Panc1 (cell line): ENCODE measurements at regions not wholly inside any gene's neighbourhood (a gene's known extent, or its start where the extent isn't known, plus 50 kb on each side); places are given as distances from the start of the nearest gene placed in this dataset.
"Not testable (repeated sequence)": the region's sequence is repeated elsewhere in the genome, so short reads cannot be mapped to it uniquely, and the experiment has no call there.

ENCODE experiments used
- ATAC-seq: fragments of 200-7000 bp; cut with Tn5 transposase; 2 replicates; pipeline ENCODE4 v1.9.1; 2020; ENCODE audit warnings: mild to moderate bottlenecking, moderate library complexity
- BruUV-seq: library from RNA; stranded (reverse); fragments of 400-500 nt; replicated peaks from 2 replicates; lab custom pipeline; 2021; lab: Mats Ljungman, UMichigan
- CTCF ChIA-PET: fragments of 300-600 bp; sonication (Branson Sonifier 250); formaldehyde crosslinking; loops from one replicate; lab custom pipeline; 2022; ENCODE audit warnings: antibody characterized with exemption; lab: Charles Lee
- POLR2A ChIA-PET: fragments of 300-600 bp; sonication (Branson Sonifier 250); formaldehyde crosslinking; loops from one replicate; lab custom pipeline; 2022; ENCODE audit warnings: antibody characterized with exemption; lab: Charles Lee
- DNase-seq: peaks from one replicate; pipeline ENCODE4 v3.0.0-alpha.2; 2010; ENCODE audit warnings: low read depth, low spot score
- H3K27ac ChIP-seq: 2 replicates; pipeline ENCODE4 v1.5.1; 2011; ENCODE audit warnings: mild to moderate bottlenecking, low read length, inconsistent platforms
- H3K27me3 ChIP-seq: fragments of 200-500 bp; sonication (Bioruptor generic); 2 replicates; pipeline ENCODE4 v1.6.0; 2014; ENCODE audit warnings: low read length, inconsistent platforms; ENCODE audit not compliant: control insufficient read depth, insufficient read depth
- H3K36me3 ChIP-seq: fragments of 200-500 bp; sonication (Bioruptor generic); 2 replicates; pipeline ENCODE4 v1.5.1; 2014; ENCODE audit warnings: inconsistent platforms, mild to moderate bottlenecking, low read length, moderate library complexity; ENCODE audit not compliant: control insufficient read depth, insufficient read depth
- H3K4me1 ChIP-seq: 2 replicates; pipeline ENCODE4 v1.5.1; 2011; ENCODE audit warnings: inconsistent platforms, mild to moderate bottlenecking, low read length, moderate library complexity; ENCODE audit not compliant: control insufficient read depth, insufficient read depth
- H3K4me3 ChIP-seq, 2 experiments: 2 replicates each; pipeline ENCODE4 v1.5.1; 2011 to 2012; ENCODE audit warnings: low read depth in 2 of 2, low read length in 2 of 2, mild to moderate bottlenecking in 2 of 2, inconsistent platforms in 1 of 2, moderate library complexity in 1 of 2
- H3K9me3 ChIP-seq: fragments of 200-500 bp; sonication (Bioruptor generic); 2 replicates; pipeline ENCODE4 v1.5.1; 2014; ENCODE audit warnings: low read depth, mild to moderate bottlenecking, inconsistent platforms, low read length, moderate library complexity; ENCODE audit not compliant: control insufficient read depth, insufficient read depth
- in situ Hi-C: cut with HindIII; loops from 2 replicates; pipeline ENCODE4 v1.10.0; 2016; ENCODE audit warnings: low sequenced_read_pairs, low pct_unique_long_range_greater_than_20kb
- intact Hi-C: fragments of 100-400 bp; cut with micrococcal nuclease; formaldehyde crosslinking; loops from one replicate; pipeline ENCODE4 v1.10.0; 2022; ENCODE audit not compliant: unreplicated experiment

DNA sequence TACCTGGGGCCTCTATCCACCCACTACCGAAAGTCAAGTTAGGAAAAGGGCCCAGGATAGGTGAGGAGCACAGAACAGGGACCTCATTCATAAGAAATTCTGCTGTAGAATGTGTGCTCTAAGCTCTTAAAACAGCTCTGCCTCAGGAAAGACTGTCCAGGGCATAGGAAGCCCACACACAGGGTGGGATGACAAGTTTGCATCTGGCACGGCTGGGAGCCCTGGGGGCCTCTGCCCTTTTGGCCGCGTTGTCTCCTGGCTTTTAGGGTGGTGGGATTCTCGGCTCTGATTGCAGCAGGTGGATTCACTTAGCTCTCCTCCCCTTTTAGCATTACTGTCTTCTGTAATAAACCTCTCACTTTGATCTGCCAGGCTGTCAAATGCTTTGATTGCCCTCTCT, 389.5 kb upstream of the ZNF337 start:
- H3K9me3 ChIP-seq, H3K27ac ChIP-seq, H3K4me3 ChIP-seq, H3K4me1 ChIP-seq, H3K27me3 ChIP-seq, POLR2A ChIA-PET, DNase-seq, CTCF ChIA-PET, intact Hi-C loops, ATAC-seq, H3K36me3 ChIP-seq, BruUV-seq, in situ Hi-C loops: not testable (repeated sequence)

DNA sequence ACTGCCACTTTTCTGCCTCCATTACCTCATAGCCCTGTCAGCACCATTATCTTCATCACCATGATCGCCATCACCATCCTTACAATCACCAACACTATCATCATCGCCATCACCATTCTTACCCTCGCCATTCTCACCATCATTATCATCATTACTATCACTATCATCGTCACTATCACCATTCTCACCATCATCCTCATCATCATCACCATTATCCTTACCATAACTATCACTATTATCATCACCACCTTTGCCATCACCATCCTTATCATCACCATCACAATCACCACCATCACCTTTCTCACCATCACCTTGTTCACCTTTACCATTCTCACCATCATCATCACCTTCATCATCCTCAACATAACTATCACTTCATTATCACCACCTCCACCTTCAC, 377.3 kb upstream of the ZNF337 start:
- CTCF ChIA-PET, BruUV-seq, H3K9me3 ChIP-seq, H3K27ac ChIP-seq, intact Hi-C loops, H3K36me3 ChIP-seq, H3K4me3 ChIP-seq, H3K27me3 ChIP-seq, in situ Hi-C loops, ATAC-seq, DNase-seq, POLR2A ChIA-PET, H3K4me1 ChIP-seq: not testable (repeated sequence)

DNA sequence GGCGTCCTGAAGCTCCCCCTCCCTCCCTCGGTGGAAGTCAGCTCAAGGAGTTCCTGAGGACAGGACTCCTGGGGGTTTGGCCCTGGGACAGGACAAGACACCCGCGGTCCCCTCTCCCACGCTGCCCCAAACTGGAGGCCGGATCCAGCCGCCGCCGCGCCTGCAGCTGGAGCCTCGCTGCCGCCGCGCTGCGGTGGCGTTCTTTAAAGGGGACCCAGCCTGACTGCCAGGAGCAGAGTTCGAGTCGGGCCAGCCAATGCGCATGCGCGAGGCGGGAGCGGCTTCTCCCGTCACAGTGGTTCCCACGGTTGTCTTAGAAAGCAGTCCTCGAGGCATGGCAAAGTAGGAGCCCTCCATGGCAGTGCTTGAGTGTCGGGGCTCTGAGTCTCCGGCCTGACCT, 362.7 kb upstream of the ZNF337 start:
- POLR2A ChIA-PET, H3K27ac ChIP-seq, ATAC-seq, CTCF ChIA-PET, H3K36me3 ChIP-seq, H3K27me3 ChIP-seq, H3K4me3 ChIP-seq, H3K4me1 ChIP-seq, DNase-seq, intact Hi-C loops, H3K9me3 ChIP-seq, in situ Hi-C loops, BruUV-seq: not testable (repeated sequence)

DNA sequence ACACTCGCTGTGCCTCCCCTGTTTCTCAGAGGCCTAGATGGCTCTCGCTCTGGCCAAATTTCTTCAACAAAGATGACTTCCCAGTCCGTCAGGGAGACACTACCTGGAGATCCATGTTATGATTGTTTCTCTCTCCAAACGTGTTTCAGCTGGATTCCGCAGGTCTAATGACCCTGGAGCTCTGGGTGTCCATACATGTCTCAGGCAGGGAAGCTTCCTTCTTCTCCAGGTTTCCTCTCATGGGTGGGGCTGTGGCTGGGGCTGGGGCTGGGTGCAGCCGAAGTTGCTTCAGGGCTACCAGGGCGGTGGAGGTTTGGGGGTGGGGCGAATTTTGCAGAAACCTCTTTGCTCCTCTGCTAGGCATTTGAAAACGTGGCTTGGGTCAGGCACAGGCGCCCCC, 361.8 kb upstream of the ZNF337 start:
- H3K4me1 ChIP-seq, POLR2A ChIA-PET, H3K36me3 ChIP-seq, H3K27ac ChIP-seq, BruUV-seq, H3K9me3 ChIP-seq, ATAC-seq, CTCF ChIA-PET, intact Hi-C loops, H3K4me3 ChIP-seq, DNase-seq, H3K27me3 ChIP-seq, in situ Hi-C loops: not testable (repeated sequence)

DNA sequence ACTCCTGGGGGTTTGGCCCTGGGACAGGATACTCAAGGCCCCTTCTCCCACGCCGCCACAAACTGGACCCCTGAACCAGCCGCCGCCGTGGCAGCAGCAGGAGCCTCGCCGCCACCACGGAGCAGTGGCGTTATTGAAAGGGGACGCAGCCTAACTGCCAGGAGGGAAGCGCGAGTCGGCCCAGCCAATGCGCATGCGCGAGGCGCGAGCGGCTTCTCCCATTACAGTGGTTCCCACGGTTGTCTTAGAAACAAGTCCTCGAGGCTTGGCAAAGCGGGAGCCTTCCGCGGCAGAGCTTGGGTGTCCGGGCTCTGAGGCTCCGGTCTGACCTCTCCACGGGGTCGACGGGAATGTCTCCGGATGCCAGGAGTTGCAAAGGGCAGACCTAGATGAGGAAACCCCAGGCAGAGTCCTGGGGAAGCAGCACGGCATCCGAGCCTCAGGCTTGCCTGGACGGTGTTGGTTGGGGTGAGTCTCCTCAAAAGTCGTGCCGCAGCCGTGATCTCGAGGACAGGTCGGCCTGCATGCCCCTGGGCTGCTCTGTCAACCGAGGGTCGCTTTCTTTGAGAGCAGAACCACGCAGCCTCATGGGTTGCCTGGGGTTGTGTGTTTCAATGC, 360.6 kb upstream of the ZNF337 start:
- H3K9me3 ChIP-seq, in situ Hi-C loops, DNase-seq, H3K27ac ChIP-seq, CTCF ChIA-PET, POLR2A ChIA-PET, intact Hi-C loops, H3K27me3 ChIP-seq, H3K4me3 ChIP-seq, BruUV-seq, H3K4me1 ChIP-seq, H3K36me3 ChIP-seq: not testable (repeated sequence)
- ATAC-seq = peak; percentile 90

DNA sequence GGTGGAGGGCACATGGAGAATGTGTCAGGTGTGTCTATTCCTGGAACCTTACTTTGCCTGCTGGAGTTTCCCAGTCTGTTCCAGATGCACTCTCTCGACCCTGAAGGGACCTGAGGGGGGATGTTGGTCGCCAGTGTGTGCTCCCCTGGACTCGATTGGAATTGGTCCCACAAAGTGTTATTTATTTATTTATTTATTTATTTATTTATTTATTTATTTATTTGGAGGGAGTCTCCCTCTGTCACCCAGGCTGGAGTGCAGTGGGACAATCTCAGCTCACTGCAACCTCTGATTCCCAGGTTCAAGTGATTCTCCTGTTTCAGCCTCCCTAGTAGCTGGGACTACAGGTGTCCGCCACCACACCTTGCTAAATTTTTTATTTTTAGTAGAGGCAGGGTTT, 329.1 kb upstream of the ZNF337 start:
- H3K27ac ChIP-seq, DNase-seq, BruUV-seq, intact Hi-C loops, H3K4me1 ChIP-seq, H3K9me3 ChIP-seq, H3K36me3 ChIP-seq, in situ Hi-C loops, ATAC-seq, H3K27me3 ChIP-seq, H3K4me3 ChIP-seq, CTCF ChIA-PET, POLR2A ChIA-PET: not testable (repeated sequence)

DNA sequence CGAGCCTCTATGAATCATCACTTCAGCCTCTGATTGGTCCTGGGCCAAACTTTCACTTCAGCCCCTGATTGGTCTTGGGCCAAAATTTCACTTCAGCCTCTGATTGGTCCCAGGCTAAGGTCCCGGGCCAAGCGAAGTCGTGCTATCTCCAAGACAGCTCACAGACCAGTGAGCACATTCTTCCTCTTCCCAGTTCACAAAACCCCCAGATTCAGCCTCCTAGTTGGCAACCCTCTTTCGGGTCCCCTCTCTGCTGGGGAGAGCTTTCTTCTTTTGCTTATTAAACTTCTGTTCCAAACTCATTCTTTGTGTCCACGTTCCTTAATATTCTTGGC, 314.3 kb upstream of the ZNF337 start:
- H3K36me3 ChIP-seq, H3K27me3 ChIP-seq, CTCF ChIA-PET, H3K4me1 ChIP-seq, intact Hi-C loops, ATAC-seq, POLR2A ChIA-PET, H3K4me3 ChIP-seq, BruUV-seq, DNase-seq, H3K9me3 ChIP-seq, H3K27ac ChIP-seq, in situ Hi-C loops: not testable (repeated sequence)
